ENCODE measurements at regions not wholly inside any gene's neighbourhood (a gene's known extent, or its start where the extent isn't known, plus 50 kb on each side); places are given as distances from the start of the nearest gene placed in this dataset.

DNA sequence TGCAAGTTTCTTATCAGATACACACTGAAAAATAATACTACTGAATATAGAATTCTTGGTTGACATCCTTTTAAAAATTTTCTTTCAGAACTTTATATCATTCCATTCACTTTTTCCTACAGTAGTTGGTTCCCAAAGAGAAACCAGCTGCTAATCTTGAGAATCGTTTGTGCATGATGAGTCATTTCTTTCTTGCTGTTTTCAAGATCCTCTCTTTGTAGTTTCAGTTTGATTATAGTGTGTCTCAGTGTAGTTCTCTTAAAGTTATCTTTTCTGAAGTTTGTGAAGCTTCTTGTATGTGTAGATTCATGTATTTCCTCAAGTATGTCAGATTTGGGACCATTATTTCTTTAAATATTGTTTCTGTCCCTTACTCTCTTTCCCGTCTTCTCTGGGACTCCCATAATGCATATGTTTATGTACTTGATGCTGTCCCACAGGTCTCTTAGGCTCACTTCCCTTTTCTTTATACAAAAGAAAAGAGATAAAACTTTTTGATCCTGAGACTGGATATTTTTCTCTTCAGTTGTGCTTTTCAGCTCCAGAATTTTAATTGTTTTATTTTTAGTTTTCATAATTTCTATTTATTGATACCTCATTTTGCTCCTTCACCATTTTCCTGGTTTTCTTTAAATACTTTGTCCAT lies 801.0 kb downstream of the TDRD15 start:
- H3K4me3 ChIP-seq = no peak overlapping the region
- TF ChIP-seq, protein P1, sequence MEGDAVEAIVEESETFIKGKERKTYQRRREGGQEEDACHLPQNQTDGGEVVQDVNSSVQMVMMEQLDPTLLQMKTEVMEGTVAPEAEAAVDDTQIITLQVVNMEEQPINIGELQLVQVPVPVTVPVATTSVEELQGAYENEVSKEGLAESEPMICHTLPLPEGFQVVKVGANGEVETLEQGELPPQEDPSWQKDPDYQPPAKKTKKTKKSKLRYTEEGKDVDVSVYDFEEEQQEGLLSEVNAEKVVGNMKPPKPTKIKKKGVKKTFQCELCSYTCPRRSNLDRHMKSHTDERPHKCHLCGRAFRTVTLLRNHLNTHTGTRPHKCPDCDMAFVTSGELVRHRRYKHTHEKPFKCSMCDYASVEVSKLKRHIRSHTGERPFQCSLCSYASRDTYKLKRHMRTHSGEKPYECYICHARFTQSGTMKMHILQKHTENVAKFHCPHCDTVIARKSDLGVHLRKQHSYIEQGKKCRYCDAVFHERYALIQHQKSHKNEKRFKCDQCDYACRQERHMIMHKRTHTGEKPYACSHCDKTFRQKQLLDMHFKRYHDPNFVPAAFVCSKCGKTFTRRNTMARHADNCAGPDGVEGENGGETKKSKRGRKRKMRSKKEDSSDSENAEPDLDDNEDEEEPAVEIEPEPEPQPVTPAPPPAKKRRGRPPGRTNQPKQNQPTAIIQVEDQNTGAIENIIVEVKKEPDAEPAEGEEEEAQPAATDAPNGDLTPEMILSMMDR (IDR thresholded peaks at IDR 0.05) = no peak
- H3K4me1 ChIP-seq = no peaks in the 10 kb centered on the region
- no peak overlapping the region for H3K27ac ChIP-seq
- H3K27me3 ChIP-seq = no peaks in the 10 kb centered on the region
- peaks cover 0 to 38% of the 10 kb centered on the region in 2 donors for H3K9me3 ChIP-seq
- ATAC-seq = no peak
- DNase-seq = no peak
- intact Hi-C loops (cut with DNase I) = no loop called here
- H3K36me3 ChIP-seq = no peaks in the 10 kb centered on the region

- Histone ChIP-seq H3K27ac (no peak overlapping the region), H3K4me3 (no peak overlapping the region), H3K9me3 (peaks cover 0 to 38% of the 10 kb centered on the region in 2 donors), H3K27me3 (no peaks in the 10 kb centered on the region), H3K36me3 (no peaks in the 10 kb centered on the region), H3K4me1 (no peaks in the 10 kb centered on the region)
- ATAC-seq (no peak), DNase-seq (no peak)
- TF ChIP-seq, protein P1 (IDR thresholded peaks at IDR 0.05) = no peak
- intact Hi-C loops (cut with DNase I) = no loop called here
These were observed 804.5 kb downstream of the TDRD15 start for GRCh38 chr2:21928292-21928691.

GRCh38 chr2:21930226-21930625 lies 806.5 kb downstream of the TDRD15 start:
- Histone ChIP-seq H3K36me3 (no peaks in the 10 kb centered on the region), H3K4me3 (no peak overlapping the region), H3K4me1 (no peaks in the 10 kb centered on the region), H3K27ac (no peak overlapping the region), H3K27me3 (no peaks in the 10 kb centered on the region), H3K9me3 (peaks cover 0 to 25% of the 10 kb centered on the region in 2 donors)
- DNase-seq = peak in 2 of 4 donors; percentile 23 to 41
- ATAC-seq = no peak
- intact Hi-C loops (cut with DNase I) = no loop called here
- TF ChIP-seq, protein P1 (IDR thresholded peaks at IDR 0.05) = no peak

DNA sequence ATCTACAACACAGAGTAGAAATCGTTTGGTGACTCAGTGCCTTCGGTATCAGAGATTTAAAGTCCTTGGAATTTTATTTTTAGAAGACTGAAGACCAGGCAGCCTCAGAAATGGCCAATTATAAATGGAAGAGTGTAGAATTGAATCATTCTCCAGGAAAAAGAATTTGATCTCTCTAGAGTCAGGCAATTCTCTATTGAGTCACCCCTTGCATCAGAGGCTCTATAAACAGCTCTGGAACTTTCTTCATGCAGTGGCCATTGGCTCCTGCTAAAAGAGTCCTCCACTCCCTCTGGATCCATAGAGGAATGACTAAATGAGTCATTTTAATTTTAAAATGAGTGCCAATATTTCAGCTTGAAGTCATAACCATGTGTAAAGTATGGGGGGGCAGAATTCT lies 816.2 kb downstream of the TDRD15 start:
- H3K27ac ChIP-seq = no peak overlapping the region
- H3K36me3 ChIP-seq = no peaks in the 10 kb centered on the region
- no peaks in the 10 kb centered on the region for H3K4me1 ChIP-seq
- TF ChIP-seq, protein P1 (IDR thresholded peaks at IDR 0.05) = no peak
- intact Hi-C loops (cut with DNase I) = no loop called here
- ATAC-seq (no peak), DNase-seq (no peak)
- no peaks in the 10 kb centered on the region for H3K27me3 ChIP-seq
- no peak overlapping the region for H3K4me3 ChIP-seq
- H3K9me3 ChIP-seq = peaks cover 0 to 4% of the 10 kb centered on the region in 2 donors

DNA sequence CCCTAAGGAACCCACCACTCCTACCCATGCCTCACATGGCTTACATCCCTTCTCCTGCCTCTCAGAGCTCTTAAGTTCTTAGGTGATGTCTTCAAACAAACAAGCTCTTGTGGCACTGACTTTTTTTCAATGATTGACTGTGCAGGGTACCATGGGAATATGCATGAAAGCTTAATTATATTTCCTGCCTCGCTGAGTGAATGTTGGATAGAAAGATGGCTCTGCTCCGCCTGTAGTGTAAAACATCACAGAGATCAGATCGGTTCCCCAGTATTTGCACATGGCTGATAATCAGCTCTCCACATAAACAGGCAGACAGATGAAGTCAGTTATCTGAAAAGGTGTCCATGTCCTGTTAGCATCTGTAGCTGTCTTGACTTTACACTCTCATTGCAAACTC lies 820.8 kb downstream of the TDRD15 start:
- Histone ChIP-seq H3K27me3 (no peaks in the 10 kb centered on the region), H3K27ac (no peak overlapping the region), H3K9me3 (peaks cover 0 to 4% of the 10 kb centered on the region in 2 donors), H3K4me1 (no peaks in the 10 kb centered on the region), H3K36me3 (no peaks in the 10 kb centered on the region), H3K4me3 (no peak overlapping the region)
- TF ChIP-seq, protein P1 (IDR thresholded peaks at IDR 0.05) = no peak
- intact Hi-C loops (cut with DNase I) = no loop called here
- ATAC-seq (no peak), DNase-seq (no peak)
